NCI-H524 (cell line): ENCODE measurements at regions not wholly inside any gene's neighbourhood (a gene's known extent, or its start where the extent isn't known, plus 50 kb on each side); places are given as distances from the start of the nearest gene placed in this dataset.

Experiments used
- DNase-seq, 2 experiments: peaks; one replicate each; lab custom pipeline; 2025; lab: John Stamatoyannopoulos, UW

DNA sequence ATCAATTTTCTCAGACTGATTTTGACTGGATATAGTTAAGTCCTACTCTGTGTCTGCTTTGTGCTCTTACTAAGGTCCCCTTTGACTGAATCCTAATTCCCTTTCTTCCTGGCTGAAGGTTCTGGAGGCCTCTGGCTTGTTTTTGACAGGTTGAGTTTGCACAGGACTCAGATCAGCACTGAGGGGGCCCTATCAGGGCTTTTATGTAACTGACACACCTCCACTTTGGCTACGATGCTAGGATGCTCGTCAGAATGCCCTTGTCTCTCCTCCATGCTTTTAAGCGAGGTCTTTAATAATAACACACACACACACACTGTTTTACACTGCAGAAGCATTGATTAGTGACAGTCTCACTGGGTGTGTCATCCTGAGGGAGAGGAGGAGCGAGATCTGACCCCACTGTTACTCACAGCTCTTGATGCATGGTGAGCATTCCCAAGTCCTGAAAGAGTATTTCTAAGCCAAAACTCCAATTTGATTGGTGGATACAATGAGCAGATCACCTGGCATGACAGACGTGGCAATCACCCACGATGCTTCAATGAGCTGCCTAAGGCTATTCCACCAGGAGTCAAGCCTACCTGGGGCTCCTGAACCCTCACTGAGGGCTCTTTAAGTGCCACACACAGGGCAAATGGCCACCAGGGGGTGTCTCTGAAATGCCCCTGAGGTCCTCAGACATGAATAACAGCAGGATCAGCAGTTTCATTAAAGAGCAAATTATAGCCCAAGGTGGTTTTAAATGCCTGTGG lies 130.4 kb upstream of the CPEB2 start:
- peak in 1 of 2 experiments; percentile 1 for DNase-seq

DNA sequence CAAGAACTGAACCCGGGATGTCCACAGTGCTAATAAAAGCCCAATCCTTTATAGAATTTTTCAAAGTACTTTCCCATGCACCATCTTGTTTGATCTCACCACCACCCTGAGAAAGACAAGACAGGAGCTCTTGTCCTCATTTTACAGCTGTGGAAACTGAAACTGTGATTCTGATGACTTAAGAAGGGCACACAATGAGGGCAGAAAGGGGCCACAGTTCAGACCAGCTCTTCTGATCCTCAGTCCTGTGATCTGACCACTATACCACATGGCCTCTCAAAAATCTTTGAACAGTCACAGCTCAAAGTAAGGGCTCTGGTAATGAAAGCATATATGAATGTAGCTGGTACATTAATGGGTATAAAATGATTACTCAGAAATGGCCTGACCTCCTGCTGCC lies 127.3 kb upstream of the CPEB2 start:
- DNase-seq, result no peak

DNA sequence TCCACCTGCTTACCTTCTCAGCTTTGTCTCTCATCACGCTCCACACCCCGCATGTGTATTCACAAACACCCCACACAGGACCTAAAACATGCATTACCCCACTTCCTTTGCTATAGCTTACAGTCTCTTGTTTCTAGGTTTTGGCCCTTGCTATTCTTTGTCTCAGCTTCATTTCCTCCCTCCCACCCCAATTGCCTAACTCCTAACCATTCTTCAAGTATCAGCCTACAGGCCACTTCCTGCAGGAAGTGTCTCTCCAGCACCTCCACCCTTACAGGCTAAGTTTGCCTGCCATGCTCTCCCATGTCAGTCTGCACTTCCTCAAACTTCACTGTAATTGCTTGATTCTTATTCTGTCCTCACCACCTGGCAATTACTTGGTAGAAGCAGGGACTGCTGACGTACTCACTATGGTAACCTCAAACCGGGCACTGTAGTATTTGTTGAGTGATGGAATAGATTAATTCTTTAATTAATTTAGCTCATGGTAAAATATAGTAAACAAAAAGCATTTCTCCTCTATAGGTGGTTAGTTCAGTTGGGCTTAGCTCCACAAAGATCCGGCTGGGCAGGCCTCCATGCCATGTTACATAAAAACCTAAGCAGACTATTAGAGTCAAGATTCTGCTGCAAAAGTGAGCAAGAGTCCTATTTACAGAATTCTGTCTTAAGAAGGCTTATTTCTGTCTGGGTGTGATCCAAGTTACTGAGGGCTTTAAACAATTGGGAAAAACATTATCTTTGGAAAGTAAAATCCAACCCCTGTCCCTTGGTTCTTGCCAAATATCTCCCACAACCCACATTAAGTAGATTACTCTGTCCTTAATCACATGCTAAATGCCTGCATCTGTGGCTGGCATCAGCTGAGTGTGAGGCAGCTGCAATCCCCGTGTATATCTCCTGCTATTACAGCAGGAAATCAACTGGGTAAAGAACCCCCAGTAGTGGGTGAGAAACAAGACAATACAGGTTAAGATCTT lies 124.7 kb upstream of the CPEB2 start:
- DNase-seq, result peak in 1 of 2 experiments; percentile 44

DNA sequence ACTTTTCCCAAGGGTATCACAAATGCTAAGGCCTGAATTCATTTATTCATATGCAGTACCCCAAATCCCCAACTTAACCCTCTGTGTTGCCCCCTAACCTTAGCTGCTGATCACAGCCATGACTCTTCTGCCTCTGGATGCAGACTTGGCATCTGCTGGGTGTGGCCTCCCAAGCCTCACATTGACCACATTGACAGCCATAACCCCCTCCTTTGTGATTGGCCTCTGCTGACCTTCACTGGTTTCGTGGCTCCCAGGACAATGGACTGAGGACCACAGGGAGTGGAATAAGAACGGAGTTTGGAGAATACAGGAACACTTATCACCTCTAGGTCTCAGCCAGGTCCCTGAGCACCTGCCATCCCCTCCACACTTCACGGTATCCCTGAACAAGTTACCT lies 123.6 kb upstream of the CPEB2 start:
- DNase-seq, result no peak

DNA sequence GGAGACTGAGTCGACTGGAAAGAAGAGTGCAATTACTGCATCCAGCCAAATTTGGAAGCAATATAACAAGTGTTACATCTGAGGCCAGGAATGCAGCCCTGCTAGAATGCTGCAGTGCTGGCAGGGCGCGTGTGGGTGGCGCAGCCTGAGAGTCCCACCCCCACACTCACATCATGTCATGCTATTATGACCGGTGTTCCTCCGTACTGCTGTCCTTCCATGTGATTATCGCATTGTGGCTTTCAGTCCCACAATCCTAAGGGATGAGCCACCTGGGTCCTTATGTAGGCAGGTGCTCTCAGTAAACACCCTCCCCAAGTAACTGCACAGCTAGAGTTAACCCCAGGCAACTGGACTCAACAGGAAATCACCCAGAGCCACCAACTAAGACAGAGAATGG lies 122.6 kb upstream of the CPEB2 start:
- no peak for DNase-seq

GRCh38 chr4:14880805-14881204 lies 121.5 kb upstream of the CPEB2 start:
- no peak for DNase-seq

GRCh38 chr4:14883166-14883565 lies 119.1 kb upstream of the CPEB2 start:
- DNase-seq, result peak; percentile 32 to 82

- DNase-seq, result peak; percentile 46 to 90
Measured at GRCh38 chr4:14883661-14884060, 118.6 kb upstream of the CPEB2 start.

DNA sequence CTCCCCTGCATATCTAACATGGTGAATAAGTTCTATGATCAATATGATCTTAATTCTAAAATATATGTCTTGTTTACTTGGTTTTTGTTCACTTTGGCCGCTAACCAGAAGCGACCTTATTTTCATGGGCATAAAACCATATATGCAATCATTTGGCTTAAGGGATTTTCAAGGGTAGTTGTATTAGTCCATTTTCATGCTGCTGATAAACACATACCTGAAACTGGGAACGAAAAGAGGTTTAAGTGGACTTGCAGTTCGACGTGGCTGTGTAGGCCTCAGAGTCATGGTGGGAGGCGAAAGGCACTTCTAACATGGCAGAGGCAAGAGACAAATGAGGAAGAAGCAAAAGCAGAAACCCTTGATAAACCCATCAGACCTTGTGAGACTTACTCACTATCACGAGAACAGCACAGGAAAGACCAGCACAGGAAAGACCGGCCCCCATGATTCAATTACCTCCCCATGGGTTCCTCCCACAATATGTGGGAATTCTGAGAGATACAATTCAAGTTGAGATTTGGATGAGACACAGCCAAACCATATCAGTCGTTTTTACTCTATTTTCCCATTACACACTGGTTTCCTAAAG lies 114.3 kb upstream of the CPEB2 start:
- DNase-seq, result no peak

DNA sequence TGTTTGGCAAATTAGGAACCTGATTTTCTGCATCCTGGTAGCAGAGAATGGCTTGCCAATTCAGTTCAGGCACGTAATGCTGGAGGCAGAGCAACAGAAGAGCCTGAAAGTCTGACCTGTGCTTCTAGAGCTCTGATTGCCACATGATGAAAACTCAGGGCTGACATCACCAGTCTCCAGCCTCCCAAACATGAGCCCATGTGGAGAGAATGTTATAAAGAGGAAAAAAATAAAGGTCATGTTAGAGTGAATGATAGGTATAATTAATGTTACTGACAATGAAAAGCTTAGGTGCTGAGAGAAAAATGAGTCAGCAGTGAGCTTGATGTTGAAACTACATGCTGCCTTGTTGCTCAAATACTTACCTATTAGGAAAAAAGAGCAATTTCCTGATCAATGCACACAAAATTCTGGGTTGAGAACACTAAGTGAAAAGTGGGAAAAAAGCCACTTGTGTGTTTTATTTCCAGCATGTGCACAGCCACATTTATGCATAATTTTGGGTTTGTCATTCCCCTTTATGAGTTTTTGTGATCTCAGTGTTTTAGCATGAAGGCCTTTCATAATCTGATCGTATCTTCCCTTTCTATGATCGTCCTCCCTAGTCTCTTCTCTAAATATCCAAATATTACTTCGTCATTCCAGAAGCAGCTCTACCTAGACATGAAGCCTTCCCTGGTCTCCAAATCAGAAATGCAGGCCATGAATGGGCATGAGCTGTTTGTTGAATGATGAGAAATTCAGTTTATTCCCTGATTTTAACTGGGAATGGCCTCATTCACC lies 113.3 kb upstream of the CPEB2 start:
- no peak for DNase-seq

DNA sequence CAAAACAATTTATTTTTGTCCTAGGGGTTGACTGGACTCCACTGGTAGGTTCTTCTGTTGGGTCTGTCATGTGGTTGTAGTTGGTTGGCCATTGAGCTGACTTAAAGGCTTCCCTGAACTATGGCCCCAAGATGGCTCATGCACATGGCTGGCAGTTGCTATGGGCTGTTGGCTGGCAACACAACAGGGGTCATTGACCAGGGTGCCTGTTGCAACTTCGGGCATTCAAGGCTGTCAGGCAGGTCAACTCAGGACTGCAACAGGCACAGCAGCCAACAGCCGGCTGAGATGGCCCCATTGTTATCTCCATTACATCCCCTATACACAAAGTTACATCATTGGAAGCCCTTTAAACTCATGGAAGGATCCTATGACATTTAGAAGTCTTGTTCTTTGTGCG lies 109.7 kb upstream of the CPEB2 start:
- no peak for DNase-seq

- DNase-seq, result no peak
Measured at GRCh38 chr4:14893713-14894112, 108.6 kb upstream of the CPEB2 start.

DNA sequence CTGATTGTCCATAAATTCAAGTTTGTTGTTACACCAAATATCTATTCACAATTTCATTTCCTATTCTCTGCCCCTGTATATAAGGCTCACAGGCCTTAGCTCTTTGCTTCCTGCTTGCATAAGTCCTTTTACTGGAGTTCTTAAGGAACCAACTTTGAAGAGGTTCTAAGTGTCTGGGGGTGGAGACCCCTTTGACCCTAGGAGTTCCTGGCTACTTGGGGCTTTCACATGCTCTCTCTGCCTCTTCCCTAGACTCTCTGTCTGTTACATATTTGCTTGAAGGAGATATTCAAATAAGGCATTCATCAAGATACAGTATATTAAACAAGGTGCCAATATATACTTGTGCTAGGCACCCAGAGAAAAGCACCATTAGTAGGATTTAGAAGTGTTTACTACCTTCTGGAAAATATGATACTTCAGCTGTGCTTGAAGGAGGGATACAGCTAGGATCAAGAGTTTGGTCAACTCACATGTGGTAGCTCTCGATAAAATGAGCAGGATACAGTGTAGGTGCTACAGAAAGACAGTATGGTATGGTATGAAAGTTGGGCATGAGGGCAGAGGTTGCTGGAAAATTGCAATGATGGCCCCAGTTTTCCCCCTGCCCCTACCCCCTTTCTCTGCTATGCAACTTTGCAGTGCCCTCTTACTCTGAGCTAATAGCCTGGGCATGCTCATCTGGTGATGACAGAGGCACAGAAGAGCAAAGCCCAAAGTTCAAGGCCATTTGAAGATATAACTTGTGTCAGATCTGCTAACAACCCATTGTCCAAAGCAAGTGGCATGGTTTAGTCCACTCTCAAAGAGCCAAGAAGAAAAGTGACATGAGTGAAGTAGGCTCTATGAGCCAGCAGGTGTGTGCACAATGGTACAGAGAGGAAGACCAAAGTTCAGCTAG lies 107.6 kb upstream of the CPEB2 start:
- DNase-seq, result no peak

GRCh38 chr4:14896656-14897175 lies 105.6 kb upstream of the CPEB2 start:
- no peak for DNase-seq

GRCh38 chr4:14897217-14897616 lies 105.1 kb upstream of the CPEB2 start:
- no peak for DNase-seq

GRCh38 chr4:14898989-14899388 lies 103.3 kb upstream of the CPEB2 start:
- no peak for DNase-seq

DNA sequence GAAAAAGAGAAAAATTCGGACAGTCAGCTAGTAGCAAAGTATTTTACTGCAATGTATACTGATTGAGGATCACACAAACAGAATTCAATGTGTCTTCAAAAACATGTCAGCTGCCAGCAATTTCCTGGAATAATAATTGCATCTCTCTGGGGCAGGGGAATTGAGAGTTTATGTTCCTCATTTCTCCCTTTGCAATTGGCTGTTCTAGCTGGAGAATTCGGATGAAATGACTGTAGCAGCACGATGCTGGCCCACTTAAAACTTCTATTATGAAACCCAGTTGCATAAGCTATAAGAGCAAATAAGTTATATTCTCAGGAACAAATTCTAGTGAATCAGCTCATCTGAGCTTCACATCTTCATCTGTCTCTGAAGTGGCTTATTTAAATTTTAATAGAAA lies 99.9 kb upstream of the CPEB2 start:
- DNase-seq, result no peak

- no peak for DNase-seq
Measured at GRCh38 chr4:14903321-14903720, 99.0 kb upstream of the CPEB2 start.

DNA sequence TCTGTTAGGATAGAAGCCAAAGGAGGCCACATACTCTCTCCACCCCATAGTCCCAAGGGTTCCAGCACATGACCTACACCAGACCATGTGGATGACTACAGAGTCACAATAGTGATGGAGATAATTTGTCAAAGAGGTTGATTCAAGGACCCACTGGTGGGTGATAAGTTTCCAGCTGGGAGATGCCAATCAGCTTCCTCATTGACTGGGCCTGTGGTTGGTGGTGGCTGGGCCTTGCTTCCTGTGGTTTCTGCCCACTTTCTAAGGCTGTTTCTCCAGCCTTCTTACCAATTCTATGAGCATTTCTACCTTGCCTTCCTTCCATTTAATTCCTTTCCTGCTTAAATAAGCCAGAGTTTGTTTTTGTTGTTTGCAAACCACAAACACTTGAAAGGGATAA lies 95.5 kb upstream of the CPEB2 start:
- no peak for DNase-seq

- DNase-seq, result no peak
Measured at GRCh38 chr4:14908635-14909034, 93.6 kb upstream of the CPEB2 start.

- no peak for DNase-seq
Measured at GRCh38 chr4:14910411-14910810, 91.9 kb upstream of the CPEB2 start.
